ENCODE measurements at regions not wholly inside any gene's neighbourhood (a gene's known extent, or its start where the extent isn't known, plus 50 kb on each side); places are given as distances from the start of the nearest gene placed in this dataset.

DNA sequence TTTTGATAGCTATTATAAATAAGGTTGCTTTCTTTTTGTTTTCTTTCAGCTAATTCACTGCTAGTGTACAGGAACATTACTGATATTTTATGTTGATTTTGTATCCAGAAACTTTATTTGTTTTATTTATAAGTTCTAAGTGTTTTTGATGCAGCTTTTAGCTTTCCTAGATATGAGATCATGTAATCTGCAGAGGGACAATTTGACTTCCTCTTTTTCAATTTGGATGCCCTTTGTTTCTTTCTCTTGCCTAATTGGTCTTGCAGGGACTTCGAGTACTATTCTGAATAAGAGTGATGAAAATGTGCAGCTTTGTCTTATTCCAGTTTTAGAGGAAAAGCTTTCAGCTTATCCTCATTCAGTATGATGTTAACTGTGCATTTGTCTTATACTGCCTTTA lies 643.4 kb upstream of the CDH2 start:
- TF ChIP-seq CTCF (IDR thresholded peaks at IDR 0.05; ENCODE audit: poor library complexity) (no peak), EZH2phosphoT487 (IDR thresholded peaks at IDR 0.05; ENCODE audit: low read depth, severe bottlenecking, unreplicated experiment) (no peak), EZH2 (IDR thresholded peaks at IDR 0.05; ENCODE audit: borderline replicate concordance) (no peak)

Measured in hepatocyte (in vitro differentiated cells).